Mesenchymal stem cell (in vitro differentiated cells and primary cell): ENCODE measurements at regions not wholly inside any gene's neighbourhood (a gene's known extent, or its start where the extent isn't known, plus 50 kb on each side); places are given as distances from the start of the nearest gene placed in this dataset.

Source experiments
- DNase-seq: peaks from one replicate; pipeline ENCODE4 v3.0.0-alpha.2; 2013
- H2AFZ ChIP-seq: one replicate; pipeline ENCODE4 v1.6.1; 2013; ENCODE audit warnings: low read depth, mild to moderate bottlenecking, control low read depth, inconsistent platforms, low read length, moderate library complexity
- H2AK5ac ChIP-seq: 2 replicates; pipeline ENCODE4 v1.6.1; 2013; ENCODE audit warnings: low read length, moderate library complexity, mild to moderate bottlenecking, inconsistent platforms; ENCODE audit not compliant: severe bottlenecking
- H2BK120ac ChIP-seq: one replicate; pipeline ENCODE4 v1.6.1; 2013; ENCODE audit warnings: low read depth, mild to moderate bottlenecking, inconsistent platforms, low read length, moderate library complexity
- H2BK12ac ChIP-seq, 2 experiments: one replicate each; pipeline ENCODE4 v1.6.1; 2013; ENCODE audit warnings: inconsistent platforms in 2 of 2, low read length in 2 of 2, mild to moderate bottlenecking in 2 of 2, moderate library complexity in 2 of 2, control low read depth in 1 of 2
- H2BK15ac ChIP-seq: one replicate; pipeline ENCODE4 v1.6.1; 2013; ENCODE audit warnings: mild to moderate bottlenecking, low read depth, inconsistent platforms; ENCODE audit not compliant: poor library complexity, severe bottlenecking
- H2BK5ac ChIP-seq: 2 replicates; pipeline ENCODE4 v1.6.1; 2013; ENCODE audit warnings: low read depth, mild to moderate bottlenecking, low read length, control low read depth, inconsistent platforms; ENCODE audit not compliant: poor library complexity, severe bottlenecking
- H3K14ac ChIP-seq, 2 experiments: one replicate each; pipeline ENCODE4 v1.6.1; 2013; ENCODE audit warnings: inconsistent platforms in 2 of 2, low read length in 2 of 2, control low read depth in 1 of 2, mild to moderate bottlenecking in 1 of 2, moderate library complexity in 1 of 2
- H3K18ac ChIP-seq, 2 experiments: one replicate each; pipeline ENCODE4 v1.6.1; 2013; ENCODE audit warnings: inconsistent platforms in 2 of 2, low read length in 2 of 2, control low read depth in 1 of 2, low read depth in 1 of 2, mild to moderate bottlenecking in 1 of 2
- H3K23ac ChIP-seq, 2 experiments: one replicate each; pipeline ENCODE4 v1.6.1; 2013; ENCODE audit warnings: inconsistent platforms in 2 of 2, low read length in 2 of 2, mild to moderate bottlenecking in 2 of 2, moderate library complexity in 2 of 2, control low read depth in 1 of 2
- H3K27ac ChIP-seq: 2 replicates; pipeline ENCODE4 v1.5.1; 2013; ENCODE audit warnings: mild to moderate bottlenecking, moderate library complexity, low read length, control low read depth, inconsistent platforms; ENCODE audit not compliant: poor library complexity, severe bottlenecking
- H3K27me3 ChIP-seq, 2 experiments: 2 replicates each; pipeline versions ENCODE4 v1.6.1 to v1.7.0; 2013; ENCODE audit warnings: low read length in 2 of 2, mild to moderate bottlenecking in 2 of 2, moderate library complexity in 2 of 2, control low read depth in 1 of 2, inconsistent platforms in 1 of 2; ENCODE audit not compliant: control insufficient read depth in 1 of 2, insufficient read depth in 1 of 2
- H3K36me3 ChIP-seq, 2 experiments: 2 replicates each; pipeline versions ENCODE4 v1.6.1 to v1.7.0; 2013; ENCODE audit warnings: low read length in 2 of 2, control low read depth in 1 of 2, inconsistent platforms in 1 of 2, low read depth in 1 of 2, mild to moderate bottlenecking in 1 of 2; ENCODE audit not compliant: insufficient read depth in 2 of 2, control insufficient read depth in 1 of 2
- H3K4ac ChIP-seq, 2 experiments: one replicate each; pipeline ENCODE4 v1.6.1; 2013; ENCODE audit warnings: inconsistent platforms in 2 of 2, low read length in 2 of 2, mild to moderate bottlenecking in 2 of 2, moderate library complexity in 2 of 2, control low read depth in 1 of 2, low read depth in 1 of 2
- H3K4me1 ChIP-seq: 2 replicates; pipeline ENCODE4 v1.6.1; 2013; ENCODE audit warnings: low read depth, low read length, control low read depth; ENCODE audit not compliant: control insufficient read depth, insufficient read depth
- H3K4me2 ChIP-seq: 2 replicates; pipeline ENCODE4 v1.6.1; 2013; ENCODE audit warnings: low read length, mild to moderate bottlenecking, inconsistent platforms; ENCODE audit not compliant: poor library complexity, severe bottlenecking
- H3K4me3 ChIP-seq, 2 experiments: 2 replicates each; pipeline versions ENCODE4 v1.5.1 to v1.7.0; 2013; ENCODE audit warnings: low read length in 2 of 2, mild to moderate bottlenecking in 2 of 2, control low read depth in 1 of 2, low read depth in 1 of 2; ENCODE audit not compliant: insufficient read depth in 1 of 2
- H3K79me1 ChIP-seq: replicated peaks from 2 replicates; pipeline ENCODE4 v1.6.1; 2013; ENCODE audit warnings: mild to moderate bottlenecking, control low read depth, low read length, inconsistent platforms; ENCODE audit not compliant: poor library complexity, severe bottlenecking
- H3K9ac ChIP-seq: 2 replicates; pipeline ENCODE4 v1.7.0; 2013; ENCODE audit warnings: mild to moderate bottlenecking, low read length, moderate library complexity
- H3K9me3 ChIP-seq: 2 replicates; pipeline ENCODE4 v1.7.0; 2013; ENCODE audit warnings: mild to moderate bottlenecking, low read length; ENCODE audit not compliant: control insufficient read depth
- H4K8ac ChIP-seq: one replicate; pipeline ENCODE4 v1.6.1; 2013; ENCODE audit warnings: inconsistent platforms, mild to moderate bottlenecking, low read length, moderate library complexity
- H4K91ac ChIP-seq: one replicate; pipeline ENCODE4 v1.6.1; 2013; ENCODE audit warnings: mild to moderate bottlenecking, low read length, inconsistent platforms
- WGBS: methylation state at CpG from one replicate; pipeline ENCODE4 v1.1.7; 2013; ENCODE audit warnings: mixed read lengths; 5-methylcytosine and 5-hydroxymethylcytosine counted together

- Histone ChIP-seq H3K4ac (no peak overlapping the region), H3K4me1 (no peaks in the 10 kb centered on the region), H2AK5ac (no peak overlapping the region), H3K23ac (no peak overlapping the region), H3K4me2 (no peak overlapping the region), H3K36me3 (no peaks in the 10 kb centered on the region), H4K91ac (no peak overlapping the region), H3K27ac (no peak overlapping the region), H2BK120ac (no peak overlapping the region), H2BK5ac (no peak overlapping the region), H2BK12ac (no peak overlapping the region), H3K9ac (no peak overlapping the region), H3K9me3 (peaks cover 3% of the 10 kb centered on the region), H3K18ac (no peak overlapping the region), H3K14ac (no peak overlapping the region), H2AFZ (no peak overlapping the region), H3K4me3 (no peak overlapping the region), H3K27me3 (no peaks in the 10 kb centered on the region), H3K79me1 (no peaks in the 10 kb centered on the region), H4K8ac (no peak overlapping the region), H2BK15ac (no peak overlapping the region)
- DNase-seq, result peak; percentile 1
- WGBS, result no CpG with 5 or more reads among the region's 4 CpGs
Observed at GRCh38 chrX:125378205-125378604, 58.5 kb downstream of the TEX13C start.

GRCh38 chrX:125378770-125379169 is 59.1 kb downstream of the TEX13C start:
- H3K27me3 ChIP-seq, result no peaks in the 10 kb centered on the region
- no peak overlapping the region for H2AFZ ChIP-seq
- no peak for DNase-seq
- H3K4me3 ChIP-seq, result no peak overlapping the region
- 100% methylated on average over 1 of the region's 3 CpGs for WGBS
- no peak overlapping the region for H2BK5ac ChIP-seq
- H2AK5ac ChIP-seq, result no peak overlapping the region
- no peak overlapping the region for H3K14ac ChIP-seq
- H4K8ac ChIP-seq, result no peak overlapping the region
- no peak overlapping the region for H3K23ac ChIP-seq
- H4K91ac ChIP-seq, result no peak overlapping the region
- no peak overlapping the region for H3K4me2 ChIP-seq
- H3K9ac ChIP-seq, result no peak overlapping the region
- no peak overlapping the region for H3K18ac ChIP-seq
- no peaks in the 10 kb centered on the region for H3K4me1 ChIP-seq
- H2BK15ac ChIP-seq, result no peak overlapping the region
- H3K79me1 ChIP-seq, result no peaks in the 10 kb centered on the region
- no peak overlapping the region for H2BK12ac ChIP-seq
- no peaks in the 10 kb centered on the region for H3K36me3 ChIP-seq
- H2BK120ac ChIP-seq, result no peak overlapping the region
- H3K27ac ChIP-seq, result no peak overlapping the region
- H3K4ac ChIP-seq, result no peak overlapping the region
- peaks cover 3% of the 10 kb centered on the region for H3K9me3 ChIP-seq

DNA sequence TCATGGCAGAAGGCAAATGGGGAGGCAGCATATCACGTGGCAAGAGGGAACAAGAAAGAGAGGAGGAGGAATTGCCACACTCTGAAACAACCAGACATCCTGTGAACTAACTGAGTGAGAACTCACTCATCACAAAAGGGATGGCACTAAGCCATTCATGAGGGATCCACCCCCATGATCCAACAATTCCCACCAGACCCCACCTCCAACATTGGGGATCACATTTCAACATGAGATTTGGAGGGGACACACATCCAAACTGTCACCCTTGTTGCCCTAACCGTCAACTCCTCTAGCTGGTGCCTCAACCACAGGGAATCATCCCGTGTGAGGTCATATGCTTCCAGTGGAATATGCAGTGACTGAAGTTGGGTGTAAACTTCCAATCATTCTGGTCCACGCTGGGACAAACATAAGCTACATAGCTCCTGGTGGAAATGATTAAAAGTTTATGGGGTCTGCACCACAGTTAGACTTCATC is 62.5 kb downstream of the TEX13C start:
- Histone ChIP-seq H3K9me3 (peaks cover 3% of the 10 kb centered on the region), H4K8ac (no peak overlapping the region), H2BK5ac (no peak overlapping the region), H2AFZ (no peak overlapping the region), H3K27ac (no peak overlapping the region), H3K9ac (no peak overlapping the region), H3K4ac (no peak overlapping the region), H2BK12ac (no peak overlapping the region), H3K27me3 (no peaks in the 10 kb centered on the region), H3K4me3 (no peak overlapping the region), H3K14ac (no peak overlapping the region), H3K4me2 (no peak overlapping the region), H3K23ac (no peak overlapping the region), H3K36me3 (no peaks in the 10 kb centered on the region), H2AK5ac (no peak overlapping the region), H4K91ac (no peak overlapping the region), H3K79me1 (no peaks in the 10 kb centered on the region), H2BK120ac (no peak overlapping the region), H2BK15ac (no peak overlapping the region), H3K18ac (no peak overlapping the region), H3K4me1 (no peaks in the 10 kb centered on the region)
- no peak for DNase-seq
- 75% methylated on average over 2 of the region's 4 CpGs for WGBS

- Histone ChIP-seq H4K8ac (no peak overlapping the region), H3K4me2 (no peak overlapping the region), H3K4me3 (no peak overlapping the region), H3K14ac (no peak overlapping the region), H3K4ac (no peak overlapping the region), H3K9me3 (peaks cover 3% of the 10 kb centered on the region), H2BK15ac (no peak overlapping the region), H3K23ac (no peak overlapping the region), H3K9ac (no peak overlapping the region), H4K91ac (no peak overlapping the region), H3K27me3 (no peaks in the 10 kb centered on the region), H3K27ac (no peak overlapping the region), H3K18ac (no peak overlapping the region), H3K79me1 (no peaks in the 10 kb centered on the region), H3K4me1 (no peaks in the 10 kb centered on the region), H2BK12ac (no peak overlapping the region), H2AFZ (no peak overlapping the region), H2BK120ac (no peak overlapping the region), H3K36me3 (no peaks in the 10 kb centered on the region), H2AK5ac (no peak overlapping the region), H2BK5ac (no peak overlapping the region)
- no peak for DNase-seq
- no CpG with 5 or more reads among the region's 3 CpGs for WGBS
Observed at GRCh38 chrX:125382889-125383288, 63.2 kb downstream of the TEX13C start.
